ENCODE measurements at regions not wholly inside any gene's neighbourhood (a gene's known extent, or its start where the extent isn't known, plus 50 kb on each side); places are given as distances from the start of the nearest gene placed in this dataset.

DNA sequence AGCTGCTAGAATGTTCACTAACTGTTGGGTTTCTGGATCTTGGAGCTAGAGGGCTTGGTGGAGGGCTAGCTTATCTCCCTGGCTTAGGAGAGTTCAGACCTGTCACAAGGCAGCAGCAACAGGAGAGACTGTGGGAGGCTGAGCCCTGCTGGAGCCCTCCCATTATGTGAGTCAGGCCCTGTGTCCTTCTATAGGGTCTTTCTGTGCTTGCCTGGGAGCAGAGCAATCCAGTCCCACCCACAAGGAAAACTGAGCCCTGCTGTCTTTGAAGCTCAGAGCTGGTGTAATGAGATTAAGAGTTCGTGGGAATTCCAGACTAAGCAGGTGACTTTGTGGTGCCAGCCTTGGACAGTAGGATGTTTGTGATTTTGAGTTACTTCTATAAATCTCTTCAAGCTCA, 249.0 kb downstream of the TTC32 start:
- TF ChIP-seq, protein P1, sequence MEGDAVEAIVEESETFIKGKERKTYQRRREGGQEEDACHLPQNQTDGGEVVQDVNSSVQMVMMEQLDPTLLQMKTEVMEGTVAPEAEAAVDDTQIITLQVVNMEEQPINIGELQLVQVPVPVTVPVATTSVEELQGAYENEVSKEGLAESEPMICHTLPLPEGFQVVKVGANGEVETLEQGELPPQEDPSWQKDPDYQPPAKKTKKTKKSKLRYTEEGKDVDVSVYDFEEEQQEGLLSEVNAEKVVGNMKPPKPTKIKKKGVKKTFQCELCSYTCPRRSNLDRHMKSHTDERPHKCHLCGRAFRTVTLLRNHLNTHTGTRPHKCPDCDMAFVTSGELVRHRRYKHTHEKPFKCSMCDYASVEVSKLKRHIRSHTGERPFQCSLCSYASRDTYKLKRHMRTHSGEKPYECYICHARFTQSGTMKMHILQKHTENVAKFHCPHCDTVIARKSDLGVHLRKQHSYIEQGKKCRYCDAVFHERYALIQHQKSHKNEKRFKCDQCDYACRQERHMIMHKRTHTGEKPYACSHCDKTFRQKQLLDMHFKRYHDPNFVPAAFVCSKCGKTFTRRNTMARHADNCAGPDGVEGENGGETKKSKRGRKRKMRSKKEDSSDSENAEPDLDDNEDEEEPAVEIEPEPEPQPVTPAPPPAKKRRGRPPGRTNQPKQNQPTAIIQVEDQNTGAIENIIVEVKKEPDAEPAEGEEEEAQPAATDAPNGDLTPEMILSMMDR (IDR thresholded peaks at IDR 0.05): no peak
- TF ChIP-seq, protein P2, sequence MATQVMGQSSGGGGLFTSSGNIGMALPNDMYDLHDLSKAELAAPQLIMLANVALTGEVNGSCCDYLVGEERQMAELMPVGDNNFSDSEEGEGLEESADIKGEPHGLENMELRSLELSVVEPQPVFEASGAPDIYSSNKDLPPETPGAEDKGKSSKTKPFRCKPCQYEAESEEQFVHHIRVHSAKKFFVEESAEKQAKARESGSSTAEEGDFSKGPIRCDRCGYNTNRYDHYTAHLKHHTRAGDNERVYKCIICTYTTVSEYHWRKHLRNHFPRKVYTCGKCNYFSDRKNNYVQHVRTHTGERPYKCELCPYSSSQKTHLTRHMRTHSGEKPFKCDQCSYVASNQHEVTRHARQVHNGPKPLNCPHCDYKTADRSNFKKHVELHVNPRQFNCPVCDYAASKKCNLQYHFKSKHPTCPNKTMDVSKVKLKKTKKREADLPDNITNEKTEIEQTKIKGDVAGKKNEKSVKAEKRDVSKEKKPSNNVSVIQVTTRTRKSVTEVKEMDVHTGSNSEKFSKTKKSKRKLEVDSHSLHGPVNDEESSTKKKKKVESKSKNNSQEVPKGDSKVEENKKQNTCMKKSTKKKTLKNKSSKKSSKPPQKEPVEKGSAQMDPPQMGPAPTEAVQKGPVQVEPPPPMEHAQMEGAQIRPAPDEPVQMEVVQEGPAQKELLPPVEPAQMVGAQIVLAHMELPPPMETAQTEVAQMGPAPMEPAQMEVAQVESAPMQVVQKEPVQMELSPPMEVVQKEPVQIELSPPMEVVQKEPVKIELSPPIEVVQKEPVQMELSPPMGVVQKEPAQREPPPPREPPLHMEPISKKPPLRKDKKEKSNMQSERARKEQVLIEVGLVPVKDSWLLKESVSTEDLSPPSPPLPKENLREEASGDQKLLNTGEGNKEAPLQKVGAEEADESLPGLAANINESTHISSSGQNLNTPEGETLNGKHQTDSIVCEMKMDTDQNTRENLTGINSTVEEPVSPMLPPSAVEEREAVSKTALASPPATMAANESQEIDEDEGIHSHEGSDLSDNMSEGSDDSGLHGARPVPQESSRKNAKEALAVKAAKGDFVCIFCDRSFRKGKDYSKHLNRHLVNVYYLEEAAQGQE (IDR thresholded peaks at IDR 0.05; ENCODE audit: insufficient read depth in 1 of 2, low read depth in 2 of 2, low read length in 1 of 2): no peak
- TF ChIP-seq SIN3A (IDR thresholded peaks at IDR 0.05; ENCODE audit: borderline replicate concordance, insufficient read depth, low read depth, low read length) (no peak), POLR2AphosphoS5 (IDR thresholded peaks at IDR 0.05; ENCODE audit: low read depth, low read length) (no peak)
